HCT116 (cell line): ENCODE measurements at regions not wholly inside any gene's neighbourhood (a gene's known extent, or its start where the extent isn't known, plus 50 kb on each side); places are given as distances from the start of the nearest gene placed in this dataset.

ENCODE experiments used
- ATF3 ChIP-seq: IDR thresholded peaks from 2 replicates; pipeline ENCODE4 v1.6.1; 2012
- CEBPB ChIP-seq: IDR thresholded peaks from 2 replicates; pipeline ENCODE4 v1.6.1; 2012; ENCODE audit warnings: low read depth
- CTCF ChIP-seq, 3 experiments: fragments of 200-600 bp in 1 of 3; sonication (generic) in 1 of 3; IDR thresholded peaks in 2 of 3; conservative IDR thresholded peaks in 1 of 3; 2 replicates each; pipeline ENCODE4 v1.5.1; 2012 to 2017; ENCODE audit warnings: low read depth in 2 of 3, low read length in 2 of 3, antibody characterized with exemption in 1 of 3, borderline replicate concordance in 1 of 3, control low read depth in 1 of 3, mild to moderate bottlenecking in 1 of 3, mixed read lengths in 1 of 3, mixed run types in 1 of 3, moderate library complexity in 1 of 3; ENCODE audit not compliant: insufficient read depth in 1 of 3
- EZH2 ChIP-seq: fragments of 200-600 bp; sonication (generic); IDR thresholded peaks from 2 replicates; pipeline ENCODE4 v1.6.1; 2017; ENCODE audit warnings: antibody characterized with exemption, mixed run types
- EZH2phosphoT487 ChIP-seq: fragments of 200-600 bp; IDR thresholded peaks from 2 replicates; pipeline ENCODE4 v1.6.1; 2018; ENCODE audit warnings: antibody characterized with exemption, borderline replicate concordance
- POLR2A ChIP-seq: IDR thresholded peaks from 2 replicates; pipeline ENCODE4 v1.7.0; 2011; ENCODE audit warnings: borderline replicate concordance; ENCODE audit not compliant: insufficient read depth, insufficient read length; ENCODE audit errors: extremely low read depth
- POLR2AphosphoS5 ChIP-seq: IDR thresholded peaks from 2 replicates; pipeline ENCODE4 v1.6.1; 2011; ENCODE audit warnings: mild to moderate bottlenecking, low read depth, low read length, moderate library complexity
- RAD21 ChIP-seq: IDR thresholded peaks from 2 replicates; pipeline ENCODE4 v1.6.1; 2012; ENCODE audit warnings: low read depth, mild to moderate bottlenecking
- TCF7L2 ChIP-seq: IDR thresholded peaks from 2 replicates; pipeline ENCODE4 v1.7.0; 2011; ENCODE audit warnings: borderline replicate concordance, inconsistent platforms; ENCODE audit not compliant: insufficient read depth, insufficient read length; ENCODE audit errors: extremely low read depth
- ZNF274 ChIP-seq: fragments of 200-500 bp; sonication (Bioruptor generic); IDR thresholded peaks from 2 replicates; pipeline ENCODE4 v1.6.1; 2014; ENCODE audit warnings: mild to moderate bottlenecking, low read depth, low read length, inconsistent platforms
- TF ChIP-seq, protein P1 (sequence below): IDR thresholded peaks from 2 replicates; pipeline ENCODE4 v1.6.1; 2012; ENCODE audit warnings: low read depth

DNA sequence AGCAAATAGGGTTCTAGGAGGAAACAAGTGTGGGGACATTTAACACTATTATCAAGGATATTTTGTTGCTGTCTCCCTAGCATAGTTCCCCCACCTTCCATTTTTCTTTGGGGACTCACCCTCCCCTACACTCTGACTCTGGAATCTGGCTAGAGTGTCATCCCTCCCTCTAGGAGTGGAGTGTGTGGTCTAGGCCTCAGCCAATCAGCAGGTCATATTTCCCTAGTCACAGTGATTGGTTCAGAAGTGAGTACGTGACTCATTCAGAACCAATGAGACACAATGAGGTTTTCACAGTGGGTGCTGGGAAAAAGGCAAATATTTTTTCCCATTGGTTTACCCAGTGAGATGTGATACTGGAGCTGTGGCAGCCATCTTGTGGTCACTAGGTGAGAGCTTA, 234.4 kb downstream of the SHQ1 start:
- no peak for TF ChIP-seq POLR2AphosphoS5
- no peak for TF ChIP-seq EZH2phosphoT487
- TF ChIP-seq ATF3: no peak
- no peak for TF ChIP-seq TCF7L2
- TF ChIP-seq CTCF (IDR thresholded peaks at IDR 0.05 in 2 of 3, conservative IDR thresholded peaks at IDR 0.05 in 1 of 3; ENCODE audit: borderline replicate concordance in 1 of 3, insufficient read depth in 1 of 3, low read depth in 2 of 3, low read length in 2 of 3): no peak
- TF ChIP-seq ZNF274: no peak
- TF ChIP-seq, protein P1, sequence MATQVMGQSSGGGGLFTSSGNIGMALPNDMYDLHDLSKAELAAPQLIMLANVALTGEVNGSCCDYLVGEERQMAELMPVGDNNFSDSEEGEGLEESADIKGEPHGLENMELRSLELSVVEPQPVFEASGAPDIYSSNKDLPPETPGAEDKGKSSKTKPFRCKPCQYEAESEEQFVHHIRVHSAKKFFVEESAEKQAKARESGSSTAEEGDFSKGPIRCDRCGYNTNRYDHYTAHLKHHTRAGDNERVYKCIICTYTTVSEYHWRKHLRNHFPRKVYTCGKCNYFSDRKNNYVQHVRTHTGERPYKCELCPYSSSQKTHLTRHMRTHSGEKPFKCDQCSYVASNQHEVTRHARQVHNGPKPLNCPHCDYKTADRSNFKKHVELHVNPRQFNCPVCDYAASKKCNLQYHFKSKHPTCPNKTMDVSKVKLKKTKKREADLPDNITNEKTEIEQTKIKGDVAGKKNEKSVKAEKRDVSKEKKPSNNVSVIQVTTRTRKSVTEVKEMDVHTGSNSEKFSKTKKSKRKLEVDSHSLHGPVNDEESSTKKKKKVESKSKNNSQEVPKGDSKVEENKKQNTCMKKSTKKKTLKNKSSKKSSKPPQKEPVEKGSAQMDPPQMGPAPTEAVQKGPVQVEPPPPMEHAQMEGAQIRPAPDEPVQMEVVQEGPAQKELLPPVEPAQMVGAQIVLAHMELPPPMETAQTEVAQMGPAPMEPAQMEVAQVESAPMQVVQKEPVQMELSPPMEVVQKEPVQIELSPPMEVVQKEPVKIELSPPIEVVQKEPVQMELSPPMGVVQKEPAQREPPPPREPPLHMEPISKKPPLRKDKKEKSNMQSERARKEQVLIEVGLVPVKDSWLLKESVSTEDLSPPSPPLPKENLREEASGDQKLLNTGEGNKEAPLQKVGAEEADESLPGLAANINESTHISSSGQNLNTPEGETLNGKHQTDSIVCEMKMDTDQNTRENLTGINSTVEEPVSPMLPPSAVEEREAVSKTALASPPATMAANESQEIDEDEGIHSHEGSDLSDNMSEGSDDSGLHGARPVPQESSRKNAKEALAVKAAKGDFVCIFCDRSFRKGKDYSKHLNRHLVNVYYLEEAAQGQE: no peak
- TF ChIP-seq RAD21: peak; percentile 13; the same call in 1 of the 2 replicates
- TF ChIP-seq POLR2A: no peak
- TF ChIP-seq EZH2: no peak
- TF ChIP-seq CEBPB: no peak
